HUES64 (cell line): ENCODE measurements at regions not wholly inside any gene's neighbourhood (a gene's known extent, or its start where the extent isn't known, plus 50 kb on each side); places are given as distances from the start of the nearest gene placed in this dataset.

Experiments used
- H3K27ac ChIP-seq: 2 replicates; pipeline ENCODE4 v1.7.0; 2013; ENCODE audit warnings: low read depth, low read length, inconsistent platforms
- H3K27me3 ChIP-seq: 2 replicates; pipeline ENCODE4 v1.6.1; 2013; ENCODE audit warnings: mild to moderate bottlenecking, low read length; ENCODE audit not compliant: insufficient read depth
- H3K36me3 ChIP-seq: 2 replicates; pipeline ENCODE4 v1.6.1; 2013; ENCODE audit warnings: mild to moderate bottlenecking, low read length; ENCODE audit not compliant: insufficient read depth
- H3K4me1 ChIP-seq: 2 replicates; pipeline ENCODE4 v1.6.1; 2013; ENCODE audit warnings: mild to moderate bottlenecking, low read length, moderate library complexity; ENCODE audit not compliant: insufficient read depth
- H3K4me3 ChIP-seq: 2 replicates; pipeline ENCODE4 v1.5.1; 2013; ENCODE audit warnings: mild to moderate bottlenecking, low read length, moderate library complexity
- H3K9ac ChIP-seq: 2 replicates; pipeline ENCODE4 v1.6.1; 2013; ENCODE audit warnings: mild to moderate bottlenecking, low read depth, low read length
- H3K9me3 ChIP-seq: 2 replicates; pipeline ENCODE4 v1.6.1; 2013; ENCODE audit warnings: low read depth, low read length; ENCODE audit not compliant: insufficient read depth
- WGBS: fragments of 150-250, 120-280 bp; methylation state at CpG from one replicate; pipeline ENCODE4 v1.1.7; 2013; ENCODE audit warnings: missing lambda C conversion rate; 5-methylcytosine and 5-hydroxymethylcytosine counted together

- H3K27ac ChIP-seq, result no peak overlapping the region
- H3K9ac ChIP-seq, result no peak overlapping the region
- H3K27me3 ChIP-seq, result no peaks in the 10 kb centered on the region
- H3K4me3 ChIP-seq, result no peak overlapping the region
- no peaks in the 10 kb centered on the region for H3K36me3 ChIP-seq
- 74% methylated on average over 4 of the region's 4 CpGs for WGBS
- no peaks in the 10 kb centered on the region for H3K4me1 ChIP-seq
- no peaks in the 10 kb centered on the region for H3K9me3 ChIP-seq
Measured at GRCh38 chr13:86986448-86986847, 684.7 kb upstream of the SLITRK5 start.

- H3K9me3 ChIP-seq, result no peaks in the 10 kb centered on the region
- no peaks in the 10 kb centered on the region for H3K27me3 ChIP-seq
- H3K9ac ChIP-seq, result no peak overlapping the region
- H3K36me3 ChIP-seq, result no peaks in the 10 kb centered on the region
- no peaks in the 10 kb centered on the region for H3K4me1 ChIP-seq
- H3K4me3 ChIP-seq, result no peak overlapping the region
- no peak overlapping the region for H3K27ac ChIP-seq
Measured at GRCh38 chr13:86992251-86992650, 678.9 kb upstream of the SLITRK5 start.

GRCh38 chr13:87003265-87003664 is 667.9 kb upstream of the SLITRK5 start:
- Histone ChIP-seq H3K9ac (no peak overlapping the region), H3K4me3 (no peak overlapping the region), H3K36me3 (no peaks in the 10 kb centered on the region), H3K27ac (no peak overlapping the region), H3K4me1 (no peaks in the 10 kb centered on the region), H3K9me3 (no peaks in the 10 kb centered on the region), H3K27me3 (no peaks in the 10 kb centered on the region)

- H3K27me3 ChIP-seq, result no peaks in the 10 kb centered on the region
- 100% methylated on average over 2 of the region's 2 CpGs for WGBS
- H3K27ac ChIP-seq, result no peak overlapping the region
- no peak overlapping the region for H3K4me3 ChIP-seq
- H3K9ac ChIP-seq, result no peak overlapping the region
- H3K36me3 ChIP-seq, result no peaks in the 10 kb centered on the region
- no peaks in the 10 kb centered on the region for H3K4me1 ChIP-seq
- peaks cover 13% of the 10 kb centered on the region for H3K9me3 ChIP-seq
Measured at GRCh38 chr13:87005511-87005910, 665.7 kb upstream of the SLITRK5 start.

GRCh38 chr13:87035526-87035925 is 635.6 kb upstream of the SLITRK5 start:
- WGBS, result 95% methylated on average over 7 of the region's 7 CpGs
- H3K27ac ChIP-seq, result no peak overlapping the region
- H3K9me3 ChIP-seq, result no peaks in the 10 kb centered on the region
- H3K27me3 ChIP-seq, result no peaks in the 10 kb centered on the region
- H3K36me3 ChIP-seq, result no peaks in the 10 kb centered on the region
- no peak overlapping the region for H3K4me3 ChIP-seq
- H3K4me1 ChIP-seq, result no peaks in the 10 kb centered on the region
- no peak overlapping the region for H3K9ac ChIP-seq

GRCh38 chr13:87042946-87043345 is 628.2 kb upstream of the SLITRK5 start:
- H3K9ac ChIP-seq, result no peak overlapping the region
- H3K4me3 ChIP-seq, result no peak overlapping the region
- no peaks in the 10 kb centered on the region for H3K9me3 ChIP-seq
- H3K27me3 ChIP-seq, result no peaks in the 10 kb centered on the region
- no peaks in the 10 kb centered on the region for H3K4me1 ChIP-seq
- no peaks in the 10 kb centered on the region for H3K36me3 ChIP-seq
- no CpG with 5 or more reads among the region's 1 CpG for WGBS
- no peak overlapping the region for H3K27ac ChIP-seq

- 89% methylated on average over 3 of the region's 4 CpGs for WGBS
- H3K9ac ChIP-seq, result no peak overlapping the region
- H3K27ac ChIP-seq, result no peak overlapping the region
- no peaks in the 10 kb centered on the region for H3K36me3 ChIP-seq
- no peak overlapping the region for H3K4me3 ChIP-seq
- no peaks in the 10 kb centered on the region for H3K9me3 ChIP-seq
- no peaks in the 10 kb centered on the region for H3K4me1 ChIP-seq
- no peaks in the 10 kb centered on the region for H3K27me3 ChIP-seq
Measured at GRCh38 chr13:87052731-87053130, 618.4 kb upstream of the SLITRK5 start.

GRCh38 chr13:87057807-87058520 is 613.2 kb upstream of the SLITRK5 start:
- no peaks in the 10 kb centered on the region for H3K9me3 ChIP-seq
- no peaks in the 10 kb centered on the region for H3K36me3 ChIP-seq
- no peak overlapping the region for H3K4me3 ChIP-seq
- no peak overlapping the region for H3K27ac ChIP-seq
- WGBS, result 96% methylated on average over 3 of the region's 3 CpGs
- no peaks in the 10 kb centered on the region for H3K27me3 ChIP-seq
- no peak overlapping the region for H3K9ac ChIP-seq
- H3K4me1 ChIP-seq, result no peaks in the 10 kb centered on the region

- no peaks in the 10 kb centered on the region for H3K9me3 ChIP-seq
- H3K27me3 ChIP-seq, result no peaks in the 10 kb centered on the region
- no peaks in the 10 kb centered on the region for H3K4me1 ChIP-seq
- 49% methylated on average over 2 of the region's 5 CpGs for WGBS
- H3K36me3 ChIP-seq, result no peaks in the 10 kb centered on the region
- no peak overlapping the region for H3K27ac ChIP-seq
- no peak overlapping the region for H3K4me3 ChIP-seq
- H3K9ac ChIP-seq, result no peak overlapping the region
Measured at GRCh38 chr13:87058786-87059329, 612.3 kb upstream of the SLITRK5 start.

- 97% methylated on average over 34 of the region's 34 CpGs for WGBS
- H3K36me3 ChIP-seq, result no peaks in the 10 kb centered on the region
- H3K4me3 ChIP-seq, result no peak overlapping the region
- H3K9ac ChIP-seq, result no peak overlapping the region
- H3K27me3 ChIP-seq, result no peaks in the 10 kb centered on the region
- H3K4me1 ChIP-seq, result no peaks in the 10 kb centered on the region
- H3K27ac ChIP-seq, result no peak overlapping the region
- H3K9me3 ChIP-seq, result no peaks in the 10 kb centered on the region
Measured at GRCh38 chr13:87078947-87079795, 592.0 kb upstream of the SLITRK5 start.

- no peak overlapping the region for H3K9ac ChIP-seq
- H3K4me1 ChIP-seq, result no peaks in the 10 kb centered on the region
- no peaks in the 10 kb centered on the region for H3K9me3 ChIP-seq
- H3K36me3 ChIP-seq, result no peaks in the 10 kb centered on the region
- no peaks in the 10 kb centered on the region for H3K27me3 ChIP-seq
- 96% methylated on average over 27 of the region's 27 CpGs for WGBS
- H3K4me3 ChIP-seq, result no peak overlapping the region
- H3K27ac ChIP-seq, result no peak overlapping the region
Measured at GRCh38 chr13:87080100-87080779, 590.9 kb upstream of the SLITRK5 start.
